Suprapubic skin (tissue), 4 donors: ENCODE measurements at regions not wholly inside any gene's neighbourhood (a gene's known extent, or its start where the extent isn't known, plus 50 kb on each side); places are given as distances from the start of the nearest gene placed in this dataset.

ENCODE experiments used
- DNase-seq, 2 donors: peaks; one replicate each; pipeline ENCODE4 v3.0.0-alpha.2; 2019; ENCODE audit warnings: low spot score in 2 of 2
- H3K27ac ChIP-seq: fragments of 200-600 bp; sonication (generic); one replicate; pipeline ENCODE4 v1.5.1; 2019
- H3K27me3 ChIP-seq: fragments of 200-600 bp; sonication (generic); one replicate; pipeline ENCODE4 v1.5.1; 2019
- H3K36me3 ChIP-seq: fragments of 200-600 bp; sonication (generic); one replicate; pipeline ENCODE4 v1.5.1; 2019
- H3K4me1 ChIP-seq: fragments of 200-600 bp; sonication (generic); one replicate; pipeline ENCODE4 v1.5.1; 2019
- H3K4me3 ChIP-seq: fragments of 200-600 bp; sonication (generic); one replicate; pipeline ENCODE4 v1.5.1; 2019; ENCODE audit warnings: mild to moderate bottlenecking
- H3K9me3 ChIP-seq: fragments of 200-600 bp; sonication (generic); one replicate; pipeline ENCODE4 v1.5.1; 2019
- CTCF ChIP-seq, 2 donors: fragments of 200-600 bp in 1 of 2; fragments of 450-650 bp in 1 of 2; sonication (generic) in 1 of 2; IDR thresholded peaks; one replicate each; pipeline ENCODE4 v1.5.1; 2016 to 2019; ENCODE audit warnings: antibody characterized with exemption in 2 of 2, mild to moderate bottlenecking in 1 of 2, moderate library complexity in 1 of 2
- EP300 ChIP-seq: sonication (generic); formaldehyde crosslinking; IDR thresholded peaks from one replicate; pipeline ENCODE4 v1.6.1; 2017; ENCODE audit warnings: antibody characterized with exemption
- POLR2A ChIP-seq, 2 donors: fragments of 450-650 bp; IDR thresholded peaks; one replicate each; pipeline ENCODE4 v1.6.1; 2017; ENCODE audit warnings: antibody characterized with exemption in 2 of 2, mild to moderate bottlenecking in 2 of 2, moderate library complexity in 2 of 2
- POLR2AphosphoS5 ChIP-seq, 3 donors: sonication (generic); formaldehyde crosslinking; IDR thresholded peaks; one replicate each; pipeline ENCODE4 v1.6.1; 2017; ENCODE audit warnings: antibody characterized with exemption in 3 of 3
- WGBS: methylation state at CpG from one replicate; pipeline ENCODE4 v1.1.5; 2018; 5-methylcytosine and 5-hydroxymethylcytosine counted together

GRCh38 chr15:97144377-97144711 lies 813.8 kb downstream of the NR2F2 start:
- H3K36me3 ChIP-seq = no peaks in the 10 kb centered on the region
- H3K4me3 ChIP-seq = no peak overlapping the region
- H3K27me3 ChIP-seq = no peaks in the 10 kb centered on the region
- H3K9me3 ChIP-seq = no peaks in the 10 kb centered on the region
- no peak for DNase-seq
- H3K4me1 ChIP-seq = no peaks in the 10 kb centered on the region
- TF ChIP-seq EP300 = no peak
- no peak overlapping the region for H3K27ac ChIP-seq
- 76% methylated on average over 2 of the region's 2 CpGs for WGBS

GRCh38 chr15:97146929-97147870 lies 813.3 kb upstream of the ARRDC4 start:
- TF ChIP-seq POLR2A (IDR thresholded peaks at IDR 0.05) (no peak), EP300 (no peak), CTCF (IDR thresholded peaks at IDR 0.05) (no peak), POLR2AphosphoS5 (IDR thresholded peaks at IDR 0.05) (no peak)
- 73% methylated on average over 18 of the region's 18 CpGs for WGBS

DNA sequence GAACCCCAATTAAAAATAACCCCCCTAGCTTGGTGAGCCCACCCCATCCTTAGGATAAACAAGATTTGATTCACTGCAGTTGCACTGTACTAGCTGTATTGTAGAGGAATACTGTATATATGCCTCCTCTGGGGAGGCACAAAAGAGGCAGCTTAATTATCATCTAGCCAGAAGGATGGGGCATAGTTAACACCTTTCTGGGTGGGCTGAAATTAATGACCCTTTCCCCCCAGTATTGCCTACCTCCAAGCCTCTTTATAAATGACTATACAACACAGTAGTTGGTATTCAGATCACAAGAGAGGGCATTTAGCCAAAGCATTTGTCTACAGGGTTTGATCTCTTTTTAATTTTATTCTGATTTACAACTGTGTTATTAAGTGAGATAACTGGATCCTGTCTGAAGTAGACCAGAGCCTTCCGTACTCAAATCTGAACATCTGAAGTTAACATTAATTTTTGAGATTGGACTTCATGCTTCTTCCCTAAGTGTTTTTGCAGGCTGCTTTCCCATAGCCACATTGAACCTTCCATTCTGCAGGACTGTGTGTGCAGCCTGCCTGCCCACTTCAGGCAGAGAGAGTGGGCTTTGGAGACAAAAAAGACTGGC lies 807.0 kb upstream of the ARRDC4 start:
- Histone ChIP-seq H3K9me3 (no peaks in the 10 kb centered on the region), H3K4me3 (no peak overlapping the region), H3K27me3 (no peaks in the 10 kb centered on the region), H3K36me3 (no peaks in the 10 kb centered on the region), H3K27ac (no peak overlapping the region), H3K4me1 (no peaks in the 10 kb centered on the region)
- DNase-seq = no peak
- 40% methylated on average over 1 of the region's 1 CpG for WGBS
- TF ChIP-seq CTCF (IDR thresholded peaks at IDR 0.05) (no peak), EP300 (no peak), POLR2A (IDR thresholded peaks at IDR 0.05) (no peak), POLR2AphosphoS5 (IDR thresholded peaks at IDR 0.05) (no peak)

More at GRCh38 chr15:97146929-97147870, 813.3 kb upstream of the ARRDC4 start:
- Histone ChIP-seq H3K36me3 (no peaks in the 10 kb centered on the region), H3K27ac (no peak overlapping the region), H3K4me3 (no peak overlapping the region), H3K4me1 (no peaks in the 10 kb centered on the region), H3K27me3 (no peaks in the 10 kb centered on the region), H3K9me3 (no peaks in the 10 kb centered on the region)
- DNase-seq = no peak

- Histone ChIP-seq H3K27ac (no peak overlapping the region), H3K36me3 (no peaks in the 10 kb centered on the region), H3K27me3 (no peaks in the 10 kb centered on the region), H3K4me3 (no peak overlapping the region), H3K9me3 (no peaks in the 10 kb centered on the region), H3K4me1 (no peaks in the 10 kb centered on the region)
- TF ChIP-seq POLR2A (IDR thresholded peaks at IDR 0.05) = no peak
- TF ChIP-seq EP300 = no peak
- no peak for TF ChIP-seq CTCF (IDR thresholded peaks at IDR 0.05)
- no peak for TF ChIP-seq POLR2AphosphoS5 (IDR thresholded peaks at IDR 0.05)
- no peak for DNase-seq
- 83% methylated on average over 2 of the region's 2 CpGs for WGBS
Measured at GRCh38 chr15:97156739-97157265, 803.7 kb upstream of the ARRDC4 start.

DNA sequence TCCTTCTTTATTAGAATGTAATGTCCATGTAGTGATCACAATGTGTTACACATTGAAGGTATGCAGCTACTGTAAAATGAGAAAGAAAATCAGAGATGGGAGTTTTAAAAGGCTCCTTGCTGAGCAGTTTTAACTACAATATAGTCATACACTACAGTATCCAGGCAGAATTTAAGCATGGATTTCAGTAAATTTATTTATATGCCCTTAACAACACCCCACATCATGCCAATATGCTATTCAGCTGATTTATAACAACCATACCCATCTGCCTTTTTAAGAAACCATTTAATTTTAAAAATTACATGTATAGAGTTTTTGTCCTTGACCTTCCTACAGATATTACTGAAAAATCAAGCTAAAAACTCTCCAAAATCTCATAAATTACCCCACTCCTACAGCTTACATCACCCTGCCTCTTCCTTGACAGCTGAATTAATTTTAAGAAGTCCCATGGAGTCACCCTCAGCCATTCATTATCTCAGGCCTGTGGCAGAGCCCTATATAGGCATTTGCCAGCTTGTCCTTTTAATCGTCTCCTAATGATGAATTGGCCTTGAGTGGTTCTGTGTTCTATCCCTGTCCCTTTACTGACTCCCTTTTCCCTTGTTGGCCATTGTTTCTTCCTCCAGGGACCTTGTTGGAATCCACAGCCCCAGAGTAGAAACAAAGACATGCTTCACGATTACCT lies 797.6 kb upstream of the ARRDC4 start:
- no peak overlapping the region for H3K27ac ChIP-seq
- H3K27me3 ChIP-seq = no peaks in the 10 kb centered on the region
- H3K9me3 ChIP-seq = no peaks in the 10 kb centered on the region
- DNase-seq = no peak
- 71% methylated on average over 2 of the region's 2 CpGs for WGBS
- no peaks in the 10 kb centered on the region for H3K4me1 ChIP-seq
- TF ChIP-seq EP300 = no peak
- TF ChIP-seq POLR2AphosphoS5 (IDR thresholded peaks at IDR 0.05) = no peak
- no peak for TF ChIP-seq POLR2A (IDR thresholded peaks at IDR 0.05)
- no peak for TF ChIP-seq CTCF (IDR thresholded peaks at IDR 0.05)
- H3K4me3 ChIP-seq = no peak overlapping the region
- no peaks in the 10 kb centered on the region for H3K36me3 ChIP-seq
